ENCODE measurements at regions not wholly inside any gene's neighbourhood (a gene's known extent, or its start where the extent isn't known, plus 50 kb on each side); places are given as distances from the start of the nearest gene placed in this dataset.

DNA sequence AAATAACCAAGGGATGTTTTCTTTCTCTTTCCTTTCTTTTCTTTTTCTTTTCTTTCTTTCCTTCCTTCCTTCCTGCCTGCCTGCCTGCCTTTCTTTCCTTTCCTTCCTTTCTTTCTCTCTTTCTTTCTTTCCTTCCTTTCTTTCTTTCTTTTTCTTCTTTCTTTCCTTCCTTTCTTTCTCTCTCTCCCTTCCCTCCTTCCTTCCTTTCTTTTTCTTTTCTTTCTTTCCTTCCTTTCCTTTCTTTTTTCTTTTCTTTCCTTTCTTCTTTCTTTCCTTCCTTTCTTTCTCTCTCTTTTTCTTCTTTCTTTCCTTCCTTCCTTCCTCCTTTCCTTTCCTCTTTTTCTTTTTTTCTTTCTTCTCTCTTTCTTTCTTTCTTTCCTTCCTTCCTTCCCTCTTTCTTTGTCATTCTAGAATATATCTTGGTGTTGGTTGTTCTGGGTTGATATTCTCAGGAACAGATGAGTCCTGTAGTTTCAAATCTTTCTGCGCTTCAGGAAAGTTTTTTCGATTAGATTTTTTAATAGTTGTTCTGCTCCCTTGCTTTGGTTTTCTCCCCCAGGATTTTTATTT is 101.5 kb upstream of the FBXO11 start:
- H3K4me3 ChIP-seq: no peak overlapping the region
- DNase-seq: no peak
- no peak for ATAC-seq
- no peak overlapping the region for H3K27ac ChIP-seq
- 83% methylated on average over 2 of the region's 2 CpGs for WGBS (ENCODE audit: insufficient coverage, low coverage, low lambda C conversion rate, missing lambda C conversion rate)
- H3K9me3 ChIP-seq: no peaks in the 10 kb centered on the region
- TF ChIP-seq, protein P1, sequence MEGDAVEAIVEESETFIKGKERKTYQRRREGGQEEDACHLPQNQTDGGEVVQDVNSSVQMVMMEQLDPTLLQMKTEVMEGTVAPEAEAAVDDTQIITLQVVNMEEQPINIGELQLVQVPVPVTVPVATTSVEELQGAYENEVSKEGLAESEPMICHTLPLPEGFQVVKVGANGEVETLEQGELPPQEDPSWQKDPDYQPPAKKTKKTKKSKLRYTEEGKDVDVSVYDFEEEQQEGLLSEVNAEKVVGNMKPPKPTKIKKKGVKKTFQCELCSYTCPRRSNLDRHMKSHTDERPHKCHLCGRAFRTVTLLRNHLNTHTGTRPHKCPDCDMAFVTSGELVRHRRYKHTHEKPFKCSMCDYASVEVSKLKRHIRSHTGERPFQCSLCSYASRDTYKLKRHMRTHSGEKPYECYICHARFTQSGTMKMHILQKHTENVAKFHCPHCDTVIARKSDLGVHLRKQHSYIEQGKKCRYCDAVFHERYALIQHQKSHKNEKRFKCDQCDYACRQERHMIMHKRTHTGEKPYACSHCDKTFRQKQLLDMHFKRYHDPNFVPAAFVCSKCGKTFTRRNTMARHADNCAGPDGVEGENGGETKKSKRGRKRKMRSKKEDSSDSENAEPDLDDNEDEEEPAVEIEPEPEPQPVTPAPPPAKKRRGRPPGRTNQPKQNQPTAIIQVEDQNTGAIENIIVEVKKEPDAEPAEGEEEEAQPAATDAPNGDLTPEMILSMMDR (IDR thresholded peaks at IDR 0.05): no peak
- TF ChIP-seq POLR2A (IDR thresholded peaks at IDR 0.05): no peak
- no peaks in the 10 kb centered on the region for H3K27me3 ChIP-seq
- intact Hi-C loops (cut with DNase I): no loop called here
- H3K36me3 ChIP-seq: no peaks in the 10 kb centered on the region
- no peaks in the 10 kb centered on the region for H3K4me1 ChIP-seq

DNA sequence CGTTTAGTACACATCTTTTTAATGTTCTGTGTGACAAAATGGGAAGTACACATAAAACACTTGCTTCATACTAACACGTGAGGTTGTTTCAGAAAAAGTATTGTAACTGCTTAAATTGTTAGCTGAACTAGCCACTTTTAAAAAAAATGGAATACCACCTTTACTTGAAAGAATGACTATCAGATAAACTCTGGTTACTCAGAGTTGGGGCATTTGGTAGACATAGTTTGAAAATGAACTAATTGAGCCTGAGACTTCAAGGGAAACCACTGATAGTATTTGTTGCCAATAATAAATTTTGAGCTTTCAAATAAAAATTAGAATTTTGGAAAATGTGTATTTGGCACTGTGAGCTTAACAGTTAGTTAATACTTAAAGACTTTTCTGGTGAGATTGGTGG is 103.0 kb upstream of the FBXO11 start:
- intact Hi-C loops (cut with DNase I): no loop called here
- H3K9me3 ChIP-seq: no peaks in the 10 kb centered on the region
- H3K27ac ChIP-seq: no peak overlapping the region
- ATAC-seq (no peak), DNase-seq (no peak)
- no peaks in the 10 kb centered on the region for H3K27me3 ChIP-seq
- H3K4me1 ChIP-seq: no peaks in the 10 kb centered on the region
- no peak for TF ChIP-seq POLR2A (IDR thresholded peaks at IDR 0.05)
- TF ChIP-seq, protein P1 (IDR thresholded peaks at IDR 0.05): no peak
- H3K4me3 ChIP-seq: no peak overlapping the region
- H3K36me3 ChIP-seq: no peaks in the 10 kb centered on the region
- WGBS (ENCODE audit: insufficient coverage, low coverage, low lambda C conversion rate, missing lambda C conversion rate): 81% methylated on average over 2 of the region's 2 CpGs

DNA sequence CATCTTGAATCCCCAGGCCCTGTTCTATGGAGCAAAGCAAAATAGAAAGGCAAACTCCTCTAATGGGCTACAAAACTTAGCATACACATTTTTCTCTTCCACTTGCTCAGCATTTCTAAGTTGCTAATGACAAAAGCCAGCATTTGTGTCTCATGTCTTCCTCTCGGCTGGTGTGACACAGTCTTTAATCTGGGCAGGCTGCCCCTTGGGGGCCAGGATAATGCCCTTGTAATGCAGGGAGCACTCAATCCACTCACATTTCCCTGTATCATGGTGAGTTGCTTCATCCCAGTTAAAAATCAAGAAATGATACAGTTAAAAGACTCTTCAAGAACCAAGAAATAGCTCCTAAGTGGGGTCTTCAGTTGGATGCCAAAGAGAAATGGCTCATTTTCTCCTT is 109.1 kb upstream of the FBXO11 start:
- Histone ChIP-seq H3K4me1 (no peaks in the 10 kb centered on the region), H3K27ac (no peak overlapping the region), H3K27me3 (no peaks in the 10 kb centered on the region), H3K9me3 (no peaks in the 10 kb centered on the region), H3K36me3 (no peaks in the 10 kb centered on the region), H3K4me3 (no peak overlapping the region)
- ATAC-seq: no peak
- TF ChIP-seq POLR2A (IDR thresholded peaks at IDR 0.05): no peak
- TF ChIP-seq, protein P1 (IDR thresholded peaks at IDR 0.05): no peak
- WGBS (ENCODE audit: insufficient coverage, low coverage, low lambda C conversion rate, missing lambda C conversion rate): 25% methylated on average over 1 of the region's 1 CpG
- intact Hi-C loops (cut with DNase I): no loop called here
- DNase-seq: no peak

DNA sequence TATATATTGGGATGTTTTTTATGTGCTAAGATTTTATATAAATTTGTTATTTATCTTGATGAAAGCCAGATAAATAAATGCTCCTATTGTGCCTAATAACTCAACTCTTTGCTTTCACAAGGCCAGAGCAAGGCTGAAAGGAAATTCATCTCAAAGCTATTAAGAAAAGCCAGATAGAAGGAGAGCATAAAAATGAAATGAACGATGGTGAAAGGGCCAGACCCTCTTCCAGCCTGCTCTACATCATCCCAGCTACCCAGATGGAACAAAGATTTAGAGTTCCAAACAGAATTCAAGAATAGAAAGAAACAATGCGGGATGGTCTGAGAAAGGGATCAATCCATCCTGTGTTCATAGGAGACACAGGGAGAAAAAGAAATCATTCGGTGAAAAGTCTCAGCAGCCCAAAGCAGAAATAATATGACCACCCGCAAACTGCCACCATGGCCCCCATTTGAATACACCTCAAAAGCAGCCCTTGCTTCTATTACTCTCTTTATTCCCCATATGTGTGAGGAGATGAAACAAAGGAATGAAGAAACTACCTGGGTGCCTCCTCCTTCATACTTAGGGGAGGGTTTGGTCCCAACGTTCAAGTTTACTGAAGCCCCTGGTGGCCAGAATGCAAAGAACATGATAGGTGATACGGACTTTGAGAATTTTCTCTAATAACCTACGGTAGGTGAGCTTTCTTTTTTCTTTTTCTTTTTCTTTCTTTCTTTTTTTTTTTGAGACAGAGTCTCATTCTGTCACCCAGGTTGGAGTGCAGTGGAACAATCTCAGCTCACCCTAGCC is 110.1 kb upstream of the FBXO11 start:
- DNase-seq: no peak
- intact Hi-C loops (cut with DNase I): no loop called here
- no peak for TF ChIP-seq POLR2A (IDR thresholded peaks at IDR 0.05)
- TF ChIP-seq, protein P1 (IDR thresholded peaks at IDR 0.05): no peak
- Histone ChIP-seq H3K9me3 (no peaks in the 10 kb centered on the region), H3K36me3 (no peaks in the 10 kb centered on the region), H3K27me3 (no peaks in the 10 kb centered on the region), H3K27ac (no peak overlapping the region), H3K4me3 (no peak overlapping the region), H3K4me1 (no peaks in the 10 kb centered on the region)
- ATAC-seq: no peak
- 58% methylated on average over 6 of the region's 7 CpGs for WGBS (ENCODE audit: insufficient coverage, low coverage, low lambda C conversion rate, missing lambda C conversion rate)

Data from right lobe of liver (tissue), 6 donors.